NCI-H1092 treated with DMSO at 0.1 percent for 48 hours (cell line): ENCODE measurements at regions not wholly inside any gene's neighbourhood (a gene's known extent, or its start where the extent isn't known, plus 50 kb on each side); places are given as distances from the start of the nearest gene placed in this dataset.
"Not testable (repeated sequence)": the region's sequence is repeated elsewhere in the genome, so short reads cannot be mapped to it uniquely, and the experiment has no call there.

Experiments
- DNase-seq: peaks from one replicate; lab custom pipeline; 2025; lab: John Stamatoyannopoulos, UW

- no peak for DNase-seq
Observed at GRCh38 chr10:94125856-94126255, 132.1 kb downstream of the PLCE1 start.

- no peak for DNase-seq
Observed at GRCh38 chr10:94129393-94130130, 135.8 kb downstream of the PLCE1 start.

- DNase-seq = no peak
Observed at GRCh38 chr10:94131885-94132284, 138.2 kb downstream of the PLCE1 start.

- no peak for DNase-seq
Observed at GRCh38 chr10:94133239-94133638, 139.5 kb downstream of the PLCE1 start.

DNA sequence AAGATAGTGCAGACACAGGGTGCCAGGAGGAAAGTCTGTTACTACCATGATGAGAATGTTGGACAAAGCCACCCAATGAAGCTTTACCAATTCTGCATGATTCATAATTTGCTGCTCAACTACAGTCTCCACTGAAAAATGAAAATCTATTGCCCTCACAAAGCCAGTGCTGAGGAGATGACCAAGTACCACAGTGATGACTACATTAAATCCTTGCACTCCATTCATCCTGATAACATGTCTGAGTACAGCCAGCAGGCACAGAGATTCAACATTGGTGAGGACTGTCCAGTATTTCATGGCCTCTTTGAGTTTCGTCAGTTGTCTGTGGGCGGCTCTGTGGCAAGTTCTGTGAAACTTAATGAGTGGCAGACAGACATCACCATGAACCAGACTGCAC, 144.0 kb downstream of the PLCE1 start:
- DNase-seq = no peak

GRCh38 chr10:94138391-94138790, 144.7 kb downstream of the PLCE1 start:
- no peak for DNase-seq

DNA sequence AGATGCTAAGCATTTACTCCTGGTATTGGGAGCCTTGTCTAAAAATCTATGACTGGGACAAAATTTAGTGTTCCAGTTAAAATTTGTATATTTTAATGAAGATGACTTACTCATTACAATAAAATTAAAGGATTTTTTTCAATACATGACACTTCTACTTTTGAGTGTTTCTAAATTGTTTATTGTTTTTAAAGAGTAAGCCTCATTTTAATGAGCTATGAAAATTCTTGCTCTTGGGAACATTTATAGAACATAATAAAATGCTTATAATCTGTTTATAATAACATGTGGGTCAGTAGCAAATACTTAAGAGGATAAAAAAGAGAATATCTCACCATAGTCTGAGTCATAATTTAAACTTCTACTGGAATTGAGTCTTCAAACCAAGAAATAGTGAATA, 149.5 kb downstream of the PLCE1 start:
- no peak for DNase-seq

- DNase-seq = no peak
Observed at GRCh38 chr10:94146313-94146712, 152.6 kb downstream of the PLCE1 start.

DNA sequence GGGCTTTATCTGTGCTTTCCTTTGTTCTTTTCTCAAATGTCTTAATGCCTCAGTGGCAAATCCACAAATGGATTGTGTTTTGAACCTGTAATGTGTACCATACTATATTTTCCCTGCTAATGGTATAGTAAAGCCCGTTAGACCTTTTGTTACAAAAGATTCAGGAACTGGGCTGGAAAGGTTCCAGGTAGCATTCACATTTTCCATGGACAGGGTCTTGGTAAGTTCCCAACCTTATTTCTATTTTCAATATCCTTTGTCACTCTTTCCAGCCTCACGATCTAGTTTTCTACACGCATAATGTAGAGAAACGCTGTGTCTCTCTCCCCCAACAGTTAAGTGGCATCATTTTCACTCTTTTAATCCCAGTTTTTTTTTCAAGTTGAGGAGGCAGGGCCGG, 153.0 kb downstream of the PLCE1 start:
- DNase-seq = no peak

DNA sequence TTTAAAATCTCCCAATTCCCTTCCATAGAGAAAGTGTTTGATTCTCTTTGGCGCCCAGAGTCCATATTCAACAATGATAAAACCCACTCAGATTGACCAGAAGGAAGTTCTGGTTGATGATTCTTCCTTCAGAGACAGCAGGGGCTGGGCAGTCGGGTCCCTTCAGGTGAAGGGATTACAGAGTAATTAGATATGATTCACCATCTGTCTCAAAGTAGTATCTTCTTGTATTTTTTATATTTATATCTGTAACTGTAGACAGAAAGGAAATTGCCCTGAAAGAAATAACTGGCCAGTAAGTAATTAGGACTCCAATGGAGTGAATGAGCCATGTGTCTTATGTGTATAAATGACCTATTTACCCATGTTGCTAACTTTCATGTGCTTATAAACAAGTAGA, 156.0 kb downstream of the PLCE1 start:
- no peak for DNase-seq

DNA sequence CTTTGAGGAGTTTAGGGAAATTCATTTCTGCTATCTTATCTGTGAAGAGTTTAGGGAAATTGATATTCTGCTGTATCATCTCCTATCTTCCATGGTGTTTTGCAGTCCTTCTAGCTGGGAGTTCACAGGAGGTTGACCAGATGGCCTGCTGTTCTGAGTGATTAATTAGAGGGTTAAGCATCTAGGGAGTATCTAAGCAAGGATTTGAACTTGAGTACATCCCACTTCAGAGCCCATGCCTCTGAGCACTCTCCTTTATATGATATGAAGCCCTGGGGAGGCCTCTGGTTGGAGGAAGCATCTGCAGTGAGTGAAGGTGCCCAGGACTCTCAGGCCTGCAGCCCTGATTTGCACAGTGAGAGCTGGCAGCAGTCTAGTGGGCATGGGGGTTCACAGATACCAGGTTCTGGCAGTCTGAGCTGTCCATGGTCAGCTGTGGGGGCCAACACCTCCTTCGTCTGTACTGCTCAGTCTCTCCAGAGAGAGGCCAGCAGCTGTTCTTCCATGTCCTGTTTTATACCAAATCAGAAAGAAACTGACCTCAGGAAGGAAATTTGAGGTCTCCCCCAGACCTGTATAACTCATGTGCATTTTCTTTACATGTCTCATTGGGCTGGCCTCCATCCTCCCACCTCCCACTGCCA, 156.9 kb downstream of the PLCE1 start:
- no peak for DNase-seq

- DNase-seq = no peak
Observed at GRCh38 chr10:94155722-94156271, 162.1 kb downstream of the PLCE1 start.

GRCh38 chr10:94156453-94156852, 162.7 kb downstream of the PLCE1 start:
- DNase-seq = no peak

GRCh38 chr10:94165158-94165611, 171.5 kb downstream of the PLCE1 start:
- DNase-seq = not testable (repeated sequence)

GRCh38 chr10:94172332-94172731, 178.6 kb downstream of the PLCE1 start:
- no peak for DNase-seq

DNA sequence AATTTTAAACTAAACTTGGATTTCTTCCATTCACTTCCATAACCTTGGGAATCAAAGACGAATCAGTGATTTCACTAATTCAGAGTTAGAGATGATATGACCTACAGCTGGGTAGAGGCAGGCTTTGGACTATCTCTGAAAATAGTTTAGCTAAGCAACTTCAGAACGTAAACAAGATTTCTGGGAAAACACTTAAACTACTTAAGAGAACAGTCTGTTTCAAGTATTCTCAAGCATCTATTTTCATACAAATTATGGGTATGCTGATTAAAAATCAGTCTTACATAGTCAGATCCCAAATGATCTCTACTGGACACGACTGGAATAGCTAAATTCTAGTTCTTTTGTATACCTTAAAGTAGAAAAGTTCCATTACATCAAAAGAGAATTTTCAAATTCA, 179.9 kb downstream of the PLCE1 start:
- no peak for DNase-seq

DNA sequence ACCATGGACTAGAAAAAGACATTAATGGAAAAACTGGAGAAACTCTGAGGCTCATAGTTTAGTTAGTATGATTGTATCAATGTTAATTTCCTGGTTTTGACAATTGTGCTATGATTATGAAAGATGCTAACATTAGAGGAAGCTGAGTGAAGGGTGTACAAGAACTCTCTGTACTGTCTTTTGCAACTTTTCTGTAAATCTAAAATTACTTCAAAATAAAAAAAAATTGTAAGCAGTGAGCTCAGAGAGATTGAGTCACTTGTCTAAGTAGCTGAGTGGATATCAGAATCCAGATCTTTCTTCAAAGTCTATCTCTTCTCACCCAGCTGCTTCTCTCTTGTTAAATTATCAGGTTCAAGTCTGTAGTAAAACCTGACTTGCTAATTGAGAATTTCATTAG, 181.1 kb downstream of the PLCE1 start:
- no peak for DNase-seq

GRCh38 chr10:94178475-94179253, 184.1 kb downstream of the NOC3L start:
- no peak for DNase-seq

DNA sequence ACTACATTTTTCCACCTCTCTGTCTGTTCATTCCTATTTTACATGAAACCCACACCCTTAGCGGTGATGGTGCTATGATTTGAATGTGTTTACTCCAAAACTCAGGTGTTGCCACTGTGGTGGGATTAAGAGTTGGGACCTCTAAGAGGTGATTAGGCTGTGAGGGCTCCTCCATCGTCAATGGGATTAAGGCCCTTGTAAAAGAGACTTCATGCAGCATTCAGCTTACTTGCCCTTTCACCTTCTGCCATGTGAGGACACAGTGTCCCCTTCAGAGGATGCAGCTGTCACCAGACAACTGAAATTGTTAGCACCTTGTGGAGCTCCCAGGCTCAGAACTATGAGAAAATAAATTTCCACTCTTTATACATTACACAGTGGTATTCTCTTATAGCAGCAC, 182.2 kb downstream of the NOC3L start:
- no peak for DNase-seq

DNA sequence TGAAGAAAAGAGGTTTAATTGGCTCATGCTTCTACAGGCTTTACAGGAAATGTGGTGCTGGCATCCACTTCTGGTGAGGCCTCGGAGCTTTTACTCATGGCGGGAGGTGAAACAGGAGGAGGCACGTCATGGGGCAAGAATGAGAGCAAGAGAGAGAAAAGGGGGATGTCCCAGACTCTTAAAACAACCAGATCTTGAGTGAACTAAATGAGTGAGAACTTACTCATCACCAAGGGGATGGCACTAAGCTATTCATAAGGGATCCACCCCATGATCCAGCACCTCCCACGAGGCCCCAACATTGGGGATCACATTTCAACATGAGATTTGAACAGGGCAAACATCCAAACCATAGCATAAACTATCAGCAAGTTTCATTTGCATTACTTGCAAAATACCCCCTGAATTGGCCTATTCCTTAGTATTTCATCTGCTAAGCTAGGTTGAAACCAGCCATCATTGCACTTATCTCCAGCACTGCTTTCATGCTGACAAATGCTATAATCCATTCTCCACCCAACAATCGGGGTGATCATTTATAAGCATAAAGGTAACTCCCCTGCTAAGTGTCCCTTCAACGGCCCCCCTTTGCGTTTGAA, 179.0 kb downstream of the NOC3L start:
- no peak for DNase-seq

DNA sequence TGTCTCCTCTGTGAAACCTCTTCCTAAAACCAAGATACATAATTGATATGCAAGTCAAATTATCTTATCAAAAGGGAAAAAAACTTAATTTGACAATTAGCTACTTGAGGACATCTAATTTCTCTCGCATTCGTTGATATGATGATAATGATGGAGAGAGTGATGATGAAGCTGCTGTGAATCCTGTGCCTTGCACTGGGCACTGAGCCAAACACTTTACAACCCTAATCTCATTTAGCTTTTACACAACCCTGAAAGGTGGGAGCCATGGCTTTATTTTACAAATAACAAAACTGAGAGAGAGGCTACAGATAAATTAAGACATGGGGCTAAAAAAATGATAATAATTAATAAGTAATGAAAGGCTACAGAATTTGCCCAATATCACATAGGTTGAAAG, 176.0 kb downstream of the NOC3L start:
- no peak for DNase-seq

- DNase-seq = no peak
Observed at GRCh38 chr10:94192333-94192732, 170.4 kb downstream of the NOC3L start.
